Sigmoid colon (tissue), 4 donors: ENCODE measurements at regions not wholly inside any gene's neighbourhood (a gene's known extent, or its start where the extent isn't known, plus 50 kb on each side); places are given as distances from the start of the nearest gene placed in this dataset.

Source experiments
- CTCF ChIP-seq, 4 experiments: fragments of 450-650 bp in 3 of 4; fragments of 200-600 bp in 1 of 4; IDR thresholded peaks; one replicate each; pipeline ENCODE4 v1.5.1; 2016 to 2019; ENCODE audit warnings: antibody characterized with exemption in 4 of 4, mild to moderate bottlenecking in 3 of 4, moderate library complexity in 2 of 4
- EP300 ChIP-seq, 4 donors: sonication (generic); formaldehyde crosslinking; IDR thresholded peaks; one replicate each; pipeline ENCODE4 v1.6.1; 2017; ENCODE audit warnings: antibody characterized with exemption in 4 of 4

DNA sequence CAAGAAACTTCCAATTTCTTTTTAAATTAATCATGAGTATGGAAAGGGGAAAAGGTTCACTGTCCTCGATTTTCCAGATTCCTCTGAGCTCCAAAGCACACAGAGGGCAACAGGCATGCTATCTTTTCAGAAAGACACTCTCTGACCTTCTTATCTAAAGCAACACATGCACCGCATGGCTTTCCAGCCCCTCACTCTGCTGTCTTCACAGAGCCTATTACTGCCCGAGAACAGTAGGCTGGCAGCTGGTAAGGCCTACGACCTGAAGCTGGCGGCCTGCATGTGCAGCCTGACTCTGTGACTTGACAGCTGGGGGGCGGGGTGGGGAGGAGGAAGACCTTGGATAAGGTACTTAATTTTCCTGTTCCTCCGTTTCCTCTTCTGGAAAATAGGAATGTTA, 86.3 kb downstream of the ELOVL4 start:
- TF ChIP-seq CTCF (IDR thresholded peaks at IDR 0.05), result no peak
- TF ChIP-seq EP300 (IDR thresholded peaks at IDR 0.05), result no peak
